Choroid plexus epithelial cell (primary cell): ENCODE measurements at regions not wholly inside any gene's neighbourhood (a gene's known extent, or its start where the extent isn't known, plus 50 kb on each side); places are given as distances from the start of the nearest gene placed in this dataset.
A peak's percentile ranks its signal among the peaks of the same experiment; 100 is the strongest.

Experiments
- DNase-seq: peaks from one replicate; pipeline ENCODE4 v3.0.0-alpha.2; 2010; ENCODE audit warnings: low read depth
- H3K4me3 ChIP-seq: 2 replicates; pipeline ENCODE4 v1.5.1; 2011; ENCODE audit warnings: low read depth, mild to moderate bottlenecking, control low read depth, low read length, moderate library complexity
- CTCF ChIP-seq: conservative IDR thresholded peaks from 2 replicates; pipeline ENCODE4 v1.5.1; 2011; ENCODE audit warnings: low read depth, mild to moderate bottlenecking, control low read depth, inconsistent platforms, low read length, moderate library complexity

GRCh38 chr6:81246200-81246599 is 506.3 kb downstream of the TENT5A start:
- no peak overlapping the region for H3K4me3 ChIP-seq
- no peak for TF ChIP-seq CTCF
- no peak for DNase-seq

GRCh38 chr6:81242624-81243023 is 509.9 kb downstream of the TENT5A start:
- H3K4me3 ChIP-seq = no peak overlapping the region
- TF ChIP-seq CTCF = no peak
- DNase-seq = peak; percentile 8

- peak; percentile 83 for DNase-seq
- TF ChIP-seq CTCF = peak; percentile 65
- H3K4me3 ChIP-seq = no peak overlapping the region
Observed at GRCh38 chr6:81241126-81242041, 511.1 kb downstream of the TENT5A start.

- DNase-seq = no peak
- no peak overlapping the region for H3K4me3 ChIP-seq
- no peak for TF ChIP-seq CTCF
Observed at GRCh38 chr6:81238390-81238789, 514.1 kb downstream of the TENT5A start.

GRCh38 chr6:81237226-81237625 is 515.3 kb downstream of the TENT5A start:
- DNase-seq = no peak

GRCh38 chr6:81235512-81235911 is 517.0 kb downstream of the TENT5A start:
- TF ChIP-seq CTCF = no peak
- DNase-seq = no peak
- no peak overlapping the region for H3K4me3 ChIP-seq

More at GRCh38 chr6:81237226-81237625, 515.3 kb downstream of the TENT5A start:
- H3K4me3 ChIP-seq = no peak overlapping the region
- no peak for TF ChIP-seq CTCF

GRCh38 chr6:81233990-81234389 is 518.5 kb downstream of the TENT5A start:
- H3K4me3 ChIP-seq = no peak overlapping the region
- no peak for DNase-seq
- no peak for TF ChIP-seq CTCF
